Cardiac septum (tissue), 1 donor: ENCODE measurements at regions not wholly inside any gene's neighbourhood (a gene's known extent, or its start where the extent isn't known, plus 50 kb on each side); places are given as distances from the start of the nearest gene placed in this dataset.

ENCODE experiments used
- DNase-seq: peaks from one replicate; pipeline ENCODE4 v3.0.0-alpha.2; 2020; ENCODE audit warnings: low spot score
- intact Hi-C: fragments of 100-400 bp; cut with DNase I; formaldehyde crosslinking; loops from one replicate; pipeline ENCODE4 v1.14.0; 2022
- donor health status: DM: no; HTN: no; CAD: no.

GRCh38 chr3:101172516-101172915 lies 147.9 kb downstream of the IMPG2 start:
- DNase-seq = no peak
- intact Hi-C loops = no loop called here

DNA sequence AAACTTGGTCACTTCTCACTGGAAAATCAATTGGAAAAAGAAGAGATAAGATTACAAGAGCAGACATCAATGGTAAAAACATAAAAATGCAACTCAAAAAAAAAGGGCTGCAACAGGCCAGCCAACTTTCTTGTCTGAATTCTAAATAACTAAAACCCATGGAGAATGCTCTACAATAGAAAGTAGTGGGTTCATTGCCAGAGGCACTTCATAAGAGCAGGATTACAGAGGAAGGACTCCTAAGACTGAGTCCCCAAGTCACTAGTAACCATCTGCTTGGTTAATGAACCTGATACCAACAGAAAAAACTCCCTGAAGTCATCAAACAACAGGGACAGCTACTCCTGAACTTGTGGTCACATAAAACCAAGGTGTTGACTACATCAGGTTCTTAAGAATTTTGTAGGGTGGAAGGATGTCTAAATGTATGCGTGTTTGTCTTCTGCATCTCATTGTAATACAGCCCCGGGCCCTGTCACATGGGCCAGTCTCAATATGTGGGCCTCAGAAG lies 148.6 kb downstream of the IMPG2 start:
- intact Hi-C loops = no loop called here
- DNase-seq = no peak

- no peak for DNase-seq
- intact Hi-C loops = no loop called here
Observed at GRCh38 chr3:101170806-101171558, 149.4 kb downstream of the IMPG2 start.

DNA sequence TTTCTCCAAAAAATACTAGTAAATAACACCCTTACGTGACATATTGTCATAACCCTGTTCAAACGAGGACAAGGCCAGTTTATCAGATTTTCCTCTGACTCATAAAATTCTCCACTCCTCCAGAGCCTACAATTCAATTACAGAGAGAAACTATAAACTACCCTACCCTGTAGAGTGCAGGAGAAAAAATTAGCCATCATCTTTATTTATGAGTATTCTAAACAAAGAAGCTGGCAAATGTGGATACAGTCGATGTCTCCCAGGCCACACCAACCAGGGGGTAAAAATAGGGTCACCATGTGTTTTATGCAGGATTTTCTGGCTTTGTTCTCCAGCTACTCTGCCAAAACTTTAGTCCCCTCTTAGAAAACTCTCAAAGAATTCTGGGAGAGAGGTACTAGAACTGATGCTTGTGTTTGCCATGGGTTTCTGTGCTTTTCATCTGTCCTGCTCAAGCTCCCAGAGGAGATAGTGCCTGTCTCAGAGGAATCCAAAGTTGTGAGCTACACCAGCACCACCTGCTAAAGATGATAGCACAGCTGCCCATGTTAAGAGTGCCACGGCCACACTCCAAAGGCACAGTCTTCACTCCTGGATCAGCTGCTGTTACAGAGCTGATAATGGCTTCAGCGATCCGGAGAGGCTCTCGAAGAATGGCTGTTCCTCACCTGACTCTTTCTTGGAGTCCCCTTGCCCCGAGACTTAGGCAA lies 150.2 kb downstream of the IMPG2 start:
- intact Hi-C loops = no loop called here
- no peak for DNase-seq

DNA sequence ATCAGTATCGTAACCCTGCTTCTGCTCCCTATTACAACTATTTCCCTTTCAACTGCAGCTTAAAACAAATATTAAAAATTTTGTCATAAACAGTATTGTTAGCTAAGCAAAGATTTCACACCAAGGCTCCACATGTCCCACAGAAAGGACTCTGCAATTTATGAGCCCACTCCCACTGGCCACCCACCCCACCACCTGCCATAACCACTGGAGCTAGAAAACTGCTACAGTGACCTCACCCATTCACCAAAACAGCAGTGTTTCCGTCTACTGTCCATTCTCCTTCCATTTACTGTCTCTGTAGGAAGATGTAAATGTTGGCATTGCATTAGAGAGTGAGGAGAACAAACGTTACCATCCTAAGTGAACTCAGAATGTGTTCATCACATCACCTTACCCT lies 150.9 kb downstream of the IMPG2 start:
- intact Hi-C loops = no loop called here

DNA sequence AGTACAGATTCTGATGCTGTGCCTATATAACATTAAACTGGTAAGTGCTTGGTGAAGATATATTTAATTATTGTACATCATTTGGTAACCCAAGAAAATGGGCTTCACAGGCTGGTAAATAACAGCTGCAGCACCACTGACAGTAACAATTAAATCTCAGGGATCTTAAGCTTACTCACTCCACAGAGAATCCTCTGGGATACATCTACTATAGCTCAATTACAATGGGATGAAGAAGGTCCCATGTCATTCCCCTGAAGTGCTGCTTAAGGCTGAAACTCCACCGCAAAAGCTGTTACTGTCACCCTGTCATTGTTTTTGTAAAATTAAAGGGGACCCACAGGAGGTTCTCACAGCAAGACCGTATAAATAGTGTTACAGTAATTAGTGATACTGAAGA lies 153.0 kb downstream of the IMPG2 start:
- intact Hi-C loops = no loop called here

More for the DNA sequence above, 150.9 kb downstream of the IMPG2 start:
- no peak for DNase-seq

DNA sequence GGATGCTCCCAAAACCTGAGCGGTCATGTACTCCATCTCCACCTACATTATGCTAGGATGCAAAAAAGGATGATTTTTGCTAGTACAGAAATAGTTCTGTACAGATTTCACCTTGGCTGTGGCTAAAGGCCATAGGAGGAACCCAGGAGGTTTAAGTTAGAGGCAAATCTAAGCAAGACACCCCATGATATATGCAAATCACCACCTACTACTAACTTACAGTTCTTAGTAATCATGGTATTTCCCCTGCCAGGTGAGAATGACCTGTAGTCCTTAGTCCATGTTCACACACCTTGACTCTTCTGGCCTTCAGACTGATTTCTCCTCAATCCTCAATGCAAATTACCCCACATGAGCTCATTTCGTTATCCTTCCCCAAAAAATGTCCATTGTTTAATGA lies 154.2 kb downstream of the IMPG2 start:
- DNase-seq = no peak
- intact Hi-C loops = no loop called here

More for the DNA sequence above, 153.0 kb downstream of the IMPG2 start:
- DNase-seq = no peak

DNA sequence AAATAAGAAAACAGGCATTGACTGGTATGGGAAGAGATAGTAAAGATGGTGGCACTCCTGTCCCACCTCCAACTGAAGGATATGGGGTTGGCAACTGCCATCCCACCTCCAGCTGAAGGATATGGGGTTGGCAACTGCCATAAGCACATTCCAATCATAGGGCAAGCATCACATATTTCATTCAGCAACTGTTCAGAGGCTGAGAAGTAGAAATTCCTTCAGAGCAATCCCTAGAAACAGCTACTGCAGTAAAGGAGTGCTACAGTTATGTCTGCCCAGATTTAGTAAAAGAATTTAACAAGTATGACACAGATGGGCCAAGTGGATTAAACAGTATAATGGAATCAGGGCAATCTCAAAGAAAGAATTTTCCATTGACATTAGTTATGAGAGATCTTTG lies 156.8 kb downstream of the IMPG2 start:
- intact Hi-C loops = no loop called here
- no peak for DNase-seq

GRCh38 chr3:101159478-101159877 lies 160.9 kb downstream of the IMPG2 start:
- intact Hi-C loops = no loop called here
- no peak for DNase-seq

DNA sequence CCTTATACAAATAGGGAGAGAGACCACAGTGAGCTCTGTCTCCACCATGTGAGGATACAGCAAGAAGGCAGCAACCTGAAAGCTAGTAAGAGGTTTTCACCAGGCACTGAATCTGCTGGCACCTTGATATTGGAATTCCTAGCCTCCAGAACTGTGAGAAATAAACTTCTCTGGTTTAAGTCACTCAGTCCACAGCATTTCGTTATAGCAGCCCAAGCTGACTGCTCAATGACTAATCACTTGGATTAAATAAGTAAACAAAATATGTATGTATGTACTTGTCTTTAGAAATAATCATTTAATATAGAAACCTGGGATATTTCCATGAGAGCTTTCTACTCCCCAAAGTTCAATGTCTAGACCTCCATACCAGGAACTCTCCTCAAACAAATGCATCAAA lies 162.0 kb downstream of the IMPG2 start:
- intact Hi-C loops = no loop called here
- no peak for DNase-seq

DNA sequence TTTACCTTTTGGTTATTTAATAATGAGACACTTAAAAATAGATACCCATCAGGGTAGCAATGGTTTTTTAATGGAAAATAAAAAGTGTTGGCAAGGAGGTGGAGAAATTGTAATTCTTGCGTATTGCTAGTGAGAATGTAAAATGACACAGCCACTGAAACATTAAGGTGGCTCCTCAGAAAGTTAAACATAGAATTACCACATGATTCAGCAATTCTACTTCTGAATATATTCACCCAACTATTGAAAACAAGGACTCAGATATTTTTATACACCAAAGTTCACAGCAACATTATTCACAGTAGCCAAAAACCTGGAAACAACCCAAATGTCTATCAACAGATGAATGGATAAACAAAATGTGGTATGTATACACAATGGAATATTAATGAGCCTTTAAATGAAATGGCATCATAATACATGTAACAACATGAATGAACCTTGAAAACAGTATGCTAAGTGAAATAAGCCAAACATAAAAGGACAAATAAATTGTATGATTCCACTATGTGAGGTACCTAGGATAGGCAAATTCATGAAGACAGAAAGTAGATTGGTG lies 163.5 kb downstream of the IMPG2 start:
- no peak for DNase-seq
- intact Hi-C loops = no loop called here

DNA sequence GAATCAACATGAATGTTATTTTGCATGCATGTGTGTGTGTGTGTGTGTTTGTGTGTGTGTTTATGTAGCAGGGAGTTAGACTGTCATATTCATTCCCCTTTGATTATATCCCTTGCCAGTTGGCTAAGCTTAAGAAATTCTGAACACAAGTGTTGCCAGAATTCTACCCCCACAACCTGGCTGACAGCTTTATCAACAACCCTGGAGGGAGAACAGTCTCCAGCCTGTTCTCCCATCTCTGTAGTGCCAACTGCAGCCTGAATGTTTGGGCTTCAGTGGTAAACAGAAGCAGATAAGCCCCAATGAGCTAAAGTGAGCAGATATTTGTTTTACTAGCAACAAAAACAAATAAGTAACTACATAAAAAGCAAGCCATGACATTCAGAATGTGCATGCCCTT lies 162.6 kb upstream of the ABI3BP start:
- no peak for DNase-seq

GRCh38 chr3:101154401-101154800 lies 161.2 kb upstream of the ABI3BP start:
- intact Hi-C loops = no loop called here
- DNase-seq = no peak

More for the DNA sequence above, 162.6 kb upstream of the ABI3BP start:
- intact Hi-C loops = no loop called here

- intact Hi-C loops = no loop called here
- DNase-seq = no peak
Observed at GRCh38 chr3:101151286-101151913, 158.2 kb upstream of the ABI3BP start.

DNA sequence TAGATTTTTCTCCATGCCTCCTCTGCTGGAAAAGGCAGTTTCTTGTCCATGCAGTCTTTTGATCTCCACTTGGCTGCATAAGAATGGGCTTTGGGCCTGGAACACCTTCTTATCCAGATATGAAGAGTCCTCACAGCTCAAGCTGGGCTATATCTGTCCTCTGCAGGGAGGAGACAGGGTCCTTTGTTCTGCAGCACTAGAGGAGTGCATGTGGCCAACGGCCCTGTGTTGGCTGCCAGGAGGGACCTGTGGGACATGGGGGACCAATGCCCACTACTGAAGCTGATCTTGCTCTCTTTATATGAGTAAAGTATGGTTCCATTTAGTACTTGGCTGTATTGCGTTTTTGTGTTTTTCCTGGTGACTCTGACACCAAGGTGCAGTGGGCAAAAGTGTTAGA lies 157.3 kb upstream of the ABI3BP start:
- intact Hi-C loops = no loop called here
- no peak for DNase-seq

GRCh38 chr3:101149707-101150106 lies 156.5 kb upstream of the ABI3BP start:
- DNase-seq = no peak
- intact Hi-C loops = no loop called here

DNA sequence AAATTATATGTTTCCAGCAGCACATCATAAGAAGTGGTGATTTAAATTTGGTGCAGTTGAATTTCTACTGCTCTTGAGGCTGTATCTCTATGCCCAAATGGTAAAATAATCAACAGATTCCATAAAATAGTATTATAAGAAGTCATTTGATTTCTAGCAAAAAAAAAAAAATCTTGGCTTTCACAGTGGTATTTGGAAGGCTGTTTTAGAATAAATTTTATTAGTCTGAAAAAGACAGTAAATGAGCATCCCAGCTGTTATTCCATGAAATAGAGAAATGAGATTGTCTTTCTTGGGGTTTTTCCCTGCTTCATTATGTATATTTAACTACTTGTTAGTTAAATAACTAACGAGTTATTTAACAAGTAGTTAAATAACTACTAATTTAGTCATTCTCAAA lies 156.0 kb upstream of the ABI3BP start:
- intact Hi-C loops = no loop called here

DNA sequence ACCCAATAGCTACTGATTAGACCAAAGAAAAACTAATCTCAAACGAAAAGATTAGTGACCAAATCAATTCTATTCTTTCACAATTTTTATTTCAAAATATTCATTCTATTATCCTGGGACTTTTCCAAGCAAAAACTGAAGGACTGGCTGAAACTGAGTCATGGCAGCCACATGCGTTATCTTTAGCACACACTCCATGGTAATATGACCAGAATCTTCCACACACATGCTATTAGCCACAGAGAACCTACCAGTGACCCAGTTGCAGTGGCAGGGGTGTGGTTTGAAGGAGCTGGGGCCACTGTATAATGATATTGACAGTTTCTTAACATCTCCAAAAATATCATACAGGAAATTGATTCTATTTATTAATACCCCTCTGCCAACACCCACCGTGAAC lies 154.8 kb upstream of the ABI3BP start:
- DNase-seq = no peak
- intact Hi-C loops = no loop called here

More for the DNA sequence above, 156.0 kb upstream of the ABI3BP start:
- no peak for DNase-seq

DNA sequence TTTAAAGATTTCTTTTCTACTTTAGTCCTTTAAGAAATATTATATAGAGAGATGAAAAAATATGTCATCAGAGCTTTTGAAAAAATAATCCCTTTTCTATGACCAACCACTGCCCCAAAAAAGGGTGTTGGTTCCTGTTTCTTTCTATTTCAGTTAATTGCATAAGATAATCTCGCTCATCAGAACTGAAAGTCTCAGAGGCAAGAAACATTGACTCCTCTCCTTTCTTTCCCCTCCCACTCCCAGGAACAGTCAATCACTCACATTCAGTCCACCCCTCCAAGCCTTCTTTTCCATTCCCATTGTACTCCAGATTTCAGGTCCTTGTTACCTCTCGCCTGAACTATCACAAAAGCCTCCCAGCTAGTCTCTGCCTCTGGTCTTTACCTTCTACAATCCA lies 153.7 kb upstream of the ABI3BP start:
- DNase-seq = no peak
- intact Hi-C loops = no loop called here

GRCh38 chr3:101144105-101144504 lies 150.9 kb upstream of the ABI3BP start:
- no peak for DNase-seq
- intact Hi-C loops = no loop called here
